ENCODE measurements at regions not wholly inside any gene's neighbourhood (a gene's known extent, or its start where the extent isn't known, plus 50 kb on each side); places are given as distances from the start of the nearest gene placed in this dataset.

- DNase-seq (ENCODE audit: low spot score), result no peak
- no peaks in the 10 kb centered on the region for H3K27me3 ChIP-seq (ENCODE audit: control insufficient read depth in 4 of 4, insufficient read depth in 4 of 4, low read length in 3 of 4)
- H3K27ac ChIP-seq (ENCODE audit: low read depth in 1 of 2, low read length in 2 of 2), result no peak overlapping the region
- H3K4me3 ChIP-seq (ENCODE audit: low read depth in 1 of 3, low read length in 3 of 3), result no peak overlapping the region
- H3K36me3 ChIP-seq (ENCODE audit: control insufficient read depth in 4 of 4, insufficient read depth in 3 of 4, low read depth in 1 of 4, low read length in 3 of 4), result no peaks in the 10 kb centered on the region
- H3K4me1 ChIP-seq (ENCODE audit: control insufficient read depth in 4 of 4, insufficient read depth in 4 of 4, low read length in 3 of 4), result no peaks in the 10 kb centered on the region
- no peaks in the 10 kb centered on the region for H3K9me3 ChIP-seq (ENCODE audit: control insufficient read depth in 4 of 4, low read length in 3 of 4)
- TF ChIP-seq RAD21 (IDR thresholded peaks at IDR 0.05), result no peak
- no peak for TF ChIP-seq JUND (IDR thresholded peaks at IDR 0.05)
- no peak for TF ChIP-seq EGR1 (IDR thresholded peaks at IDR 0.05; ENCODE audit: low read depth in 2 of 2)
- TF ChIP-seq ZBTB33 (IDR thresholded peaks at IDR 0.05), result no peak
- TF ChIP-seq REST (IDR thresholded peaks at IDR 0.05), result no peak
- no peak for TF ChIP-seq FOXA2 (IDR thresholded peaks at IDR 0.05)
- TF ChIP-seq MAX (IDR thresholded peaks at IDR 0.05), result no peak
- no peak overlapping the region for H3K9ac ChIP-seq (ENCODE audit: low read depth in 1 of 2, low read length in 2 of 2)
- whole genome bisulfite sequencing, result 79% methylated on average over 6 of the region's 6 CpGs
Measured at GRCh38 chr1:29639156-29639736, 402.9 kb downstream of the PTPRU start.

GRCh38 chr1:29638281-29638680 lies 402.0 kb downstream of the PTPRU start:
- Histone ChIP-seq H3K9ac (ENCODE audit: low read depth in 1 of 2, low read length in 2 of 2) (no peak overlapping the region), H3K9me3 (ENCODE audit: control insufficient read depth in 4 of 4, low read length in 3 of 4) (no peaks in the 10 kb centered on the region), H3K27me3 (ENCODE audit: control insufficient read depth in 4 of 4, insufficient read depth in 4 of 4, low read length in 3 of 4) (no peaks in the 10 kb centered on the region), H3K27ac (ENCODE audit: low read depth in 1 of 2, low read length in 2 of 2) (no peak overlapping the region), H3K4me1 (ENCODE audit: control insufficient read depth in 4 of 4, insufficient read depth in 4 of 4, low read length in 3 of 4) (no peaks in the 10 kb centered on the region), H3K36me3 (ENCODE audit: control insufficient read depth in 4 of 4, insufficient read depth in 3 of 4, low read depth in 1 of 4, low read length in 3 of 4) (no peaks in the 10 kb centered on the region), H3K4me3 (ENCODE audit: low read depth in 1 of 3, low read length in 3 of 3) (no peak overlapping the region)
- 90% methylated on average over 2 of the region's 2 CpGs for WGBS
- peak; percentile 14 for DNase-seq (ENCODE audit: low spot score)
- TF ChIP-seq TAF1 (conservative IDR thresholded peaks at IDR 0.05) (no peak), FOXA2 (IDR thresholded peaks at IDR 0.05) (no peak), HNF4G (IDR thresholded peaks at IDR 0.05) (no peak), ATF3 (IDR thresholded peaks at IDR 0.05) (no peak), NR2F2 (IDR thresholded peaks at IDR 0.05) (no peak), REST (IDR thresholded peaks at IDR 0.05) (no peak), EGR1 (IDR thresholded peaks at IDR 0.05; ENCODE audit: low read depth in 2 of 2) (no peak), YY1 (IDR thresholded peaks at IDR 0.05) (no peak), SP1 (IDR thresholded peaks at IDR 0.05) (no peak), HNF4A (conservative IDR thresholded peaks at IDR 0.05) (no peak), RXRA (IDR thresholded peaks at IDR 0.05) (no peak), ZBTB33 (IDR thresholded peaks at IDR 0.05) (no peak), MAX (IDR thresholded peaks at IDR 0.05) (no peak), JUND (IDR thresholded peaks at IDR 0.05) (no peak), GABPA (IDR thresholded peaks at IDR 0.05 in 1 of 2, conservative IDR thresholded peaks at IDR 0.05 in 1 of 2) (no peak), RAD21 (IDR thresholded peaks at IDR 0.05) (no peak), FOXA1 (IDR thresholded peaks at IDR 0.05) (no peak), CTCF (IDR thresholded peaks at IDR 0.05; ENCODE audit: low read depth, low read length, missing input control) (no peak)
